Rectal smooth muscle tissue (tissue), 1 donor: ENCODE measurements at regions not wholly inside any gene's neighbourhood (a gene's known extent, or its start where the extent isn't known, plus 50 kb on each side); places are given as distances from the start of the nearest gene placed in this dataset.

Experiments used
- H3K27ac ChIP-seq: one replicate; pipeline ENCODE4 v1.7.0; 2013; ENCODE audit warnings: low read depth, low read length, inconsistent platforms
- H3K27me3 ChIP-seq: one replicate; pipeline ENCODE4 v1.7.0; 2013; ENCODE audit warnings: low read length; ENCODE audit not compliant: control insufficient read depth, insufficient read depth
- H3K36me3 ChIP-seq: one replicate; pipeline ENCODE4 v1.7.0; 2013; ENCODE audit warnings: low read length; ENCODE audit not compliant: control insufficient read depth, insufficient read depth
- H3K4me1 ChIP-seq: one replicate; pipeline ENCODE4 v1.7.0; 2013; ENCODE audit warnings: low read length; ENCODE audit not compliant: control insufficient read depth, insufficient read depth
- H3K4me3 ChIP-seq: one replicate; pipeline ENCODE4 v1.7.0; 2013; ENCODE audit warnings: low read length
- H3K9ac ChIP-seq: one replicate; pipeline ENCODE4 v1.7.0; 2013; ENCODE audit warnings: low read length

- Histone ChIP-seq H3K27ac (no peak overlapping the region), H3K27me3 (no peaks in the 10 kb centered on the region), H3K4me3 (no peak overlapping the region), H3K9ac (no peak overlapping the region), H3K4me1 (peaks cover 6% of the 10 kb centered on the region), H3K36me3 (no peaks in the 10 kb centered on the region)
Observed at GRCh38 chr1:209353053-209353452, 230.5 kb upstream of the CAMK1G start.

GRCh38 chr1:209354111-209354839, 229.2 kb upstream of the CAMK1G start:
- Histone ChIP-seq H3K36me3 (no peaks in the 10 kb centered on the region), H3K27ac (no peak overlapping the region), H3K9ac (no peak overlapping the region), H3K27me3 (no peaks in the 10 kb centered on the region), H3K4me1 (peaks cover 6% of the 10 kb centered on the region), H3K4me3 (no peak overlapping the region)

- H3K36me3 ChIP-seq = no peaks in the 10 kb centered on the region
- H3K27ac ChIP-seq = no peak overlapping the region
- H3K27me3 ChIP-seq = no peaks in the 10 kb centered on the region
- H3K4me1 ChIP-seq = peaks cover under 1% of the 10 kb centered on the region
- H3K9ac ChIP-seq = no peak overlapping the region
- no peak overlapping the region for H3K4me3 ChIP-seq
Observed at GRCh38 chr1:209354840-209355165, 228.7 kb upstream of the CAMK1G start.

GRCh38 chr1:209355415-209355814, 228.1 kb upstream of the CAMK1G start:
- H3K9ac ChIP-seq = no peak overlapping the region
- no peak overlapping the region for H3K27ac ChIP-seq
- no peaks in the 10 kb centered on the region for H3K4me1 ChIP-seq
- H3K36me3 ChIP-seq = no peaks in the 10 kb centered on the region
- H3K27me3 ChIP-seq = no peaks in the 10 kb centered on the region
- H3K4me3 ChIP-seq = no peak overlapping the region

GRCh38 chr1:209356976-209357377, 226.5 kb upstream of the CAMK1G start:
- Histone ChIP-seq H3K9ac (no peak overlapping the region), H3K36me3 (no peaks in the 10 kb centered on the region), H3K4me1 (no peaks in the 10 kb centered on the region), H3K27me3 (no peaks in the 10 kb centered on the region), H3K27ac (no peak overlapping the region), H3K4me3 (no peak overlapping the region)

GRCh38 chr1:209363112-209363511, 220.4 kb upstream of the CAMK1G start:
- no peaks in the 10 kb centered on the region for H3K27me3 ChIP-seq
- no peaks in the 10 kb centered on the region for H3K36me3 ChIP-seq
- no peak overlapping the region for H3K9ac ChIP-seq
- H3K4me3 ChIP-seq = no peak overlapping the region
- no peak overlapping the region for H3K27ac ChIP-seq
- no peaks in the 10 kb centered on the region for H3K4me1 ChIP-seq

- Histone ChIP-seq H3K36me3 (no peaks in the 10 kb centered on the region), H3K4me3 (no peak overlapping the region), H3K27ac (no peak overlapping the region), H3K27me3 (no peaks in the 10 kb centered on the region), H3K4me1 (no peaks in the 10 kb centered on the region), H3K9ac (no peak overlapping the region)
Observed at GRCh38 chr1:209364716-209365115, 218.8 kb upstream of the CAMK1G start.

GRCh38 chr1:209367061-209367772, 216.3 kb upstream of the CAMK1G start:
- Histone ChIP-seq H3K27me3 (no peaks in the 10 kb centered on the region), H3K36me3 (no peaks in the 10 kb centered on the region), H3K4me3 (no peak overlapping the region), H3K4me1 (no peaks in the 10 kb centered on the region), H3K9ac (no peak overlapping the region), H3K27ac (no peak overlapping the region)

GRCh38 chr1:209368864-209369598, 214.5 kb upstream of the CAMK1G start:
- H3K4me1 ChIP-seq = no peaks in the 10 kb centered on the region
- H3K27me3 ChIP-seq = no peaks in the 10 kb centered on the region
- no peak overlapping the region for H3K4me3 ChIP-seq
- no peak overlapping the region for H3K27ac ChIP-seq
- H3K9ac ChIP-seq = no peak overlapping the region
- no peaks in the 10 kb centered on the region for H3K36me3 ChIP-seq

GRCh38 chr1:209370241-209370995, 213.1 kb upstream of the CAMK1G start:
- Histone ChIP-seq H3K36me3 (no peaks in the 10 kb centered on the region), H3K4me1 (no peaks in the 10 kb centered on the region), H3K9ac (no peak overlapping the region), H3K27me3 (no peaks in the 10 kb centered on the region), H3K4me3 (no peak overlapping the region), H3K27ac (no peak overlapping the region)

- no peaks in the 10 kb centered on the region for H3K4me1 ChIP-seq
Observed at GRCh38 chr1:209375097-209375496, 208.4 kb upstream of the CAMK1G start.

GRCh38 chr1:209375671-209376365, 207.7 kb upstream of the CAMK1G start:
- Histone ChIP-seq H3K9ac (no peak overlapping the region), H3K36me3 (no peaks in the 10 kb centered on the region), H3K4me3 (no peak overlapping the region), H3K27ac (no peak overlapping the region), H3K27me3 (no peaks in the 10 kb centered on the region), H3K4me1 (no peaks in the 10 kb centered on the region)

More at GRCh38 chr1:209375097-209375496, 208.4 kb upstream of the CAMK1G start:
- Histone ChIP-seq H3K27me3 (no peaks in the 10 kb centered on the region), H3K36me3 (no peaks in the 10 kb centered on the region), H3K4me3 (no peak overlapping the region), H3K9ac (no peak overlapping the region), H3K27ac (no peak overlapping the region)
